PC-9 (cell line): ENCODE measurements at regions not wholly inside any gene's neighbourhood (a gene's known extent, or its start where the extent isn't known, plus 50 kb on each side); places are given as distances from the start of the nearest gene placed in this dataset.

Source experiments
- BruUV-seq: library from RNA; stranded (reverse); fragments of 400-500 nt; replicated peaks from 2 replicates; lab custom pipeline; 2021; lab: Mats Ljungman, UMichigan
- CTCF ChIA-PET: fragments of 300-600 bp; sonication (Branson Sonifier 250); formaldehyde crosslinking; loops from one replicate; lab custom pipeline; 2022; ENCODE audit warnings: antibody characterized with exemption; lab: Charles Lee
- POLR2A ChIA-PET: fragments of 300-600 bp; sonication (Branson Sonifier 250); formaldehyde crosslinking; loops from one replicate; lab custom pipeline; 2022; ENCODE audit warnings: antibody characterized with exemption; ENCODE audit not compliant: unreplicated experiment; lab: Charles Lee
- DNase-seq, 2 experiments: peaks; one replicate each; pipeline versions ENCODE4 v3.0.0 to v3.0.0-alpha.2; 2015 to 2022; ENCODE audit warnings: mixed read lengths in 1 of 2
- H2AFZ ChIP-seq: fragments of 200-600 bp; sonication (generic); 2 replicates; pipeline ENCODE4 v1.8.1; 2017; ENCODE audit warnings: antibody characterized with exemption
- H3F3A ChIP-seq: fragments of 200-600 bp; sonication (generic); 2 replicates; pipeline ENCODE4 v1.8.1; 2017; ENCODE audit warnings: antibody characterized with exemption, mild to moderate bottlenecking, low read depth; ENCODE audit not compliant: insufficient read depth
- H3K27ac ChIP-seq: fragments of 200-600 bp; sonication (generic); 2 replicates; pipeline ENCODE4 v1.6.1; 2016; ENCODE audit warnings: mixed run types
- H3K27me3 ChIP-seq: fragments of 200-600 bp; sonication (generic); 2 replicates; pipeline ENCODE4 v1.6.1; 2016; ENCODE audit warnings: low read depth, mixed run types; ENCODE audit not compliant: insufficient read depth
- H3K36me3 ChIP-seq: fragments of 200-600 bp; sonication (generic); 2 replicates; pipeline ENCODE4 v1.6.1; 2016; ENCODE audit warnings: low read depth, mixed run types
- H3K4me1 ChIP-seq: fragments of 200-600 bp; sonication (generic); replicated peaks from 2 replicates; pipeline ENCODE4 v1.6.1; 2016; ENCODE audit warnings: mixed run types; ENCODE audit not compliant: insufficient read depth
- H3K4me2 ChIP-seq: fragments of 200-600 bp; sonication (generic); 2 replicates; pipeline ENCODE4 v1.6.1; 2017; ENCODE audit warnings: mixed run types
- H3K4me3 ChIP-seq: fragments of 200-600 bp; sonication (generic); 2 replicates; pipeline ENCODE4 v1.6.1; 2016; ENCODE audit warnings: mixed run types
- H3K79me2 ChIP-seq: fragments of 200-600 bp; sonication (generic); 2 replicates; pipeline ENCODE4 v1.6.1; 2017; ENCODE audit warnings: low read depth, mixed run types
- H3K9me2 ChIP-seq: fragments of 200-600 bp; sonication (generic); 2 replicates; pipeline ENCODE4 v1.8.1; 2017; ENCODE audit warnings: mild to moderate bottlenecking; ENCODE audit not compliant: insufficient read depth
- H3K9me3 ChIP-seq: fragments of 200-600 bp; sonication (generic); 2 replicates; pipeline ENCODE4 v1.8.1; 2016; ENCODE audit warnings: low read depth; ENCODE audit not compliant: insufficient read depth
- H4K20me1 ChIP-seq: fragments of 200-600 bp; sonication (generic); 2 replicates; pipeline ENCODE4 v1.8.1; 2017; ENCODE audit not compliant: insufficient read depth
- CTCF ChIP-seq: fragments of 200-600 bp; sonication (generic); conservative IDR thresholded peaks from 2 replicates; pipeline ENCODE4 v1.6.1; 2017; ENCODE audit warnings: mixed run types, antibody characterized with exemption, mild to moderate bottlenecking, moderate library complexity
- EZH2 ChIP-seq: fragments of 200-600 bp; sonication (generic); IDR thresholded peaks from 2 replicates; pipeline ENCODE4 v1.8.0; 2017; ENCODE audit warnings: antibody characterized with exemption, low read depth
- intact Hi-C: fragments of 100-400 bp; cut with micrococcal nuclease; formaldehyde crosslinking; loops from one replicate; pipeline ENCODE4 v1.10.0; 2022; ENCODE audit not compliant: unreplicated experiment

DNA sequence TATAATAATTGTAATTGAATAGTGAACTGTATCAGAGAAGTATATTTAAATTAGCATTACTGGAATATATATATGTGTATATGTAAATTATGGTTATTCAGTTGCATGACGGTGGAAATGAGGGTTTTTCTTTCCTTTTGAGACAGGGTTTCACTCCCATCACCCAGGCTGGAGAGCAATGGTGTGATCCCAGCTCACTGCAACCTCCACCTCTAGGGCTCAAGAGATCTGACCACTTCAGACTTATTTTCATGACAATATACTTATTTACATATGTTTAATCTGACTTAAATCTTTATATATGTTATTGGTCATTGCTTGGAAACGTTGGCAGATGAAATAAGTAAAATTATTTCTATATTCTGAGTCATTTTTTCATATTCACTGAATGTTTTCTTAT, 744.4 kb upstream of the PRR20A start:
- H3K27ac ChIP-seq, result no peak overlapping the region
- no peaks in the 10 kb centered on the region for H3K79me2 ChIP-seq
- H4K20me1 ChIP-seq, result no peaks in the 10 kb centered on the region
- ChIA-PET POLR2A (no interaction called here), CTCF (no interaction called here)
- DNase-seq, result no peak
- H3K9me3 ChIP-seq, result no peaks in the 10 kb centered on the region
- no peaks in the 10 kb centered on the region for H3F3A ChIP-seq
- no peak overlapping the region for H3K4me2 ChIP-seq
- no peak overlapping the region for H3K4me3 ChIP-seq
- no TSS peak for BruUV-seq
- H3K4me1 ChIP-seq, result no peaks in the 10 kb centered on the region
- no peaks in the 10 kb centered on the region for H3K36me3 ChIP-seq
- intact Hi-C loops, result no loop called here
- TF ChIP-seq EZH2, result no peak
- TF ChIP-seq CTCF, result no peak
- H2AFZ ChIP-seq, result no peak overlapping the region
- H3K27me3 ChIP-seq, result no peaks in the 10 kb centered on the region
- H3K9me2 ChIP-seq, result no peaks in the 10 kb centered on the region

GRCh38 chr13:56400774-56401173, 739.9 kb upstream of the PRR20A start:
- no peak overlapping the region for H3K4me3 ChIP-seq
- DNase-seq, result no peak
- H3K36me3 ChIP-seq, result no peaks in the 10 kb centered on the region
- no peak overlapping the region for H2AFZ ChIP-seq
- intact Hi-C loops, result no loop called here
- H3K27ac ChIP-seq, result no peak overlapping the region
- ChIA-PET CTCF (no interaction called here), POLR2A (no interaction called here)
- H3K9me2 ChIP-seq, result no peaks in the 10 kb centered on the region
- no peaks in the 10 kb centered on the region for H3F3A ChIP-seq
- no TSS peak for BruUV-seq
- no peaks in the 10 kb centered on the region for H3K4me1 ChIP-seq
- no peaks in the 10 kb centered on the region for H4K20me1 ChIP-seq
- H3K27me3 ChIP-seq, result no peaks in the 10 kb centered on the region
- H3K79me2 ChIP-seq, result no peaks in the 10 kb centered on the region
- TF ChIP-seq EZH2, result no peak
- no peak for TF ChIP-seq CTCF
- H3K4me2 ChIP-seq, result no peak overlapping the region
- H3K9me3 ChIP-seq, result no peaks in the 10 kb centered on the region

GRCh38 chr13:56412856-56413255, 727.9 kb upstream of the PRR20A start:
- no peak overlapping the region for H3K4me3 ChIP-seq
- ChIA-PET CTCF (no interaction called here), POLR2A (no interaction called here)
- H4K20me1 ChIP-seq, result no peaks in the 10 kb centered on the region
- no peaks in the 10 kb centered on the region for H3K27me3 ChIP-seq
- H3K9me3 ChIP-seq, result no peaks in the 10 kb centered on the region
- no peak overlapping the region for H3K27ac ChIP-seq
- BruUV-seq, result no TSS peak
- no peaks in the 10 kb centered on the region for H3F3A ChIP-seq
- H2AFZ ChIP-seq, result no peak overlapping the region
- H3K36me3 ChIP-seq, result no peaks in the 10 kb centered on the region
- no peaks in the 10 kb centered on the region for H3K9me2 ChIP-seq
- no peak for TF ChIP-seq CTCF
- no peak for TF ChIP-seq EZH2
- no peaks in the 10 kb centered on the region for H3K4me1 ChIP-seq
- DNase-seq, result no peak
- H3K4me2 ChIP-seq, result no peak overlapping the region
- no peaks in the 10 kb centered on the region for H3K79me2 ChIP-seq
- intact Hi-C loops, result no loop called here
